GM12872 (cell line): ENCODE measurements at regions not wholly inside any gene's neighbourhood (a gene's known extent, or its start where the extent isn't known, plus 50 kb on each side); places are given as distances from the start of the nearest gene placed in this dataset.
A peak's percentile ranks its signal among the peaks of the same experiment; 100 is the strongest.

Experiments used
- TF ChIP-seq, protein P1 (sequence below): IDR thresholded peaks from 3 replicates; pipeline ENCODE4 v1.5.1; 2011; ENCODE audit warnings: low read depth, mild to moderate bottlenecking, low read length, moderate library complexity; ENCODE audit not compliant: insufficient read depth

DNA sequence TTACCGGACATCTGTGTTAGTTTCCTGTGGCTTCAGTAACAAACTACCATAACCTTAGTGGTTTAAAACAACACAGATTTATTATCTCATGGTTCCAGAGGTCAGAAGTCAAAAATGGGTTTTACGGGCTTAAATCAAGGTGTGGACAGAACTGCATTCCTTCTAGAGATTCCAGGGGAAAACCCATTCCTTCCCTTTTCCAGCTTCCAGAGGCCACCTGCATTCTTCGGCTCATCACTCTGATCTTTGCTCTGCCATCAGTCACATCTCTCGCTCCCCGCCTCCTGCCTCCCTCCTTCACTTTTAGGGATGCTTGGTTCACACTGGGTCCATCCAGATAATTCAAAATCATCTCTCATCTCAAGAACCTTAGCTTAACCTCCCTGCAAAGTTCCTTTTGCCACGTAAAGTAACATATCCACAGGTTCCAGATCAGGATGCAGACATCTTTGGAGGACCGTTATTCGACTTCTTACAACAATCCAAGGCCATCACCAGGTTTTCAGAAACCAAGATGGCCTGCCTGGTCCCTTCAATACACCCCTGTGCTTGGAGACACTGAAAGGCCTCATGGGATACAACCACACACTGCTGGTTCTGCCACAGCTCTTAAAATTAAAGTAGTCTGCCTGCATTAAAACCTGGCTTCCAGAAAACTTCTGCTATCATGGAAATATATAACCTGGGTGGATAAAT is 225.9 kb upstream of the MYO3A start:
- TF ChIP-seq, protein P1, sequence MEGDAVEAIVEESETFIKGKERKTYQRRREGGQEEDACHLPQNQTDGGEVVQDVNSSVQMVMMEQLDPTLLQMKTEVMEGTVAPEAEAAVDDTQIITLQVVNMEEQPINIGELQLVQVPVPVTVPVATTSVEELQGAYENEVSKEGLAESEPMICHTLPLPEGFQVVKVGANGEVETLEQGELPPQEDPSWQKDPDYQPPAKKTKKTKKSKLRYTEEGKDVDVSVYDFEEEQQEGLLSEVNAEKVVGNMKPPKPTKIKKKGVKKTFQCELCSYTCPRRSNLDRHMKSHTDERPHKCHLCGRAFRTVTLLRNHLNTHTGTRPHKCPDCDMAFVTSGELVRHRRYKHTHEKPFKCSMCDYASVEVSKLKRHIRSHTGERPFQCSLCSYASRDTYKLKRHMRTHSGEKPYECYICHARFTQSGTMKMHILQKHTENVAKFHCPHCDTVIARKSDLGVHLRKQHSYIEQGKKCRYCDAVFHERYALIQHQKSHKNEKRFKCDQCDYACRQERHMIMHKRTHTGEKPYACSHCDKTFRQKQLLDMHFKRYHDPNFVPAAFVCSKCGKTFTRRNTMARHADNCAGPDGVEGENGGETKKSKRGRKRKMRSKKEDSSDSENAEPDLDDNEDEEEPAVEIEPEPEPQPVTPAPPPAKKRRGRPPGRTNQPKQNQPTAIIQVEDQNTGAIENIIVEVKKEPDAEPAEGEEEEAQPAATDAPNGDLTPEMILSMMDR = no peak

DNA sequence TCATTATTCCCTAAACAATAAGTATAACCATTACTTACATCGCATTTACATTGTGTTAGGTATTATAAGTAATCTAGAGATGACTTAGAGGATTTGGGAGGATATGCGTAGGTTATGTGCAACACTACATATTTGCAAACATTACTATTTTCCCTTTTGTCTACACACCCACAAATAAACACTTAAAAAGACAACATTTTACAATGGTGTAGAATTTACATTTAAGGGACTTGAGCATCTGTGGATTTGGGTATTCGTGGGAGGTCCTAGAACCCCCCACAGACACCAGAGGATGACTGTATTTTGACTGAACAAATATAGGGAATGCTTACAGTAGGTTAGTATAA is 220.2 kb upstream of the MYO3A start:
- TF ChIP-seq, protein P1 = no peak

DNA sequence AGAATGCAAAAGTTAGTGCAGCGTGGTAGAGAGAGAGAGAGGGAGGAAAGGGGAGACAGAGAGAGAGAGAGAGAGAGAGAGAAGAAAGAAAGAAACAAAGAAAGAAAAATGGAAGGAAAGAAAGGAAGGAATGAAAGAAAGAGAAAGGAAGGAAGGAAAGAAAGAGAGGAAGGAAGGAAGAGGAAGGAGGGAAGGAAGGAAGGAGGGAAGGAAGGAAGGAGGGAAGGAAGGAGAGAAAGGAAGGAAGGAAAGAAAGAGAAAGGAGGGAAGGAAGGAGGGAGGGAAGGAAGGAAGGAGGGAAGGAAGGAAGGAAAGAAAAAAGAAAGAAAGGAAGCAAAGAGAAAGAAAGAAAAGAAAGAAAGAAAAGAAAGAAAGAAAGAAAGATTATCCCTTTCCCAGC is 209.8 kb upstream of the MYO3A start:
- TF ChIP-seq, protein P1 = no peak

DNA sequence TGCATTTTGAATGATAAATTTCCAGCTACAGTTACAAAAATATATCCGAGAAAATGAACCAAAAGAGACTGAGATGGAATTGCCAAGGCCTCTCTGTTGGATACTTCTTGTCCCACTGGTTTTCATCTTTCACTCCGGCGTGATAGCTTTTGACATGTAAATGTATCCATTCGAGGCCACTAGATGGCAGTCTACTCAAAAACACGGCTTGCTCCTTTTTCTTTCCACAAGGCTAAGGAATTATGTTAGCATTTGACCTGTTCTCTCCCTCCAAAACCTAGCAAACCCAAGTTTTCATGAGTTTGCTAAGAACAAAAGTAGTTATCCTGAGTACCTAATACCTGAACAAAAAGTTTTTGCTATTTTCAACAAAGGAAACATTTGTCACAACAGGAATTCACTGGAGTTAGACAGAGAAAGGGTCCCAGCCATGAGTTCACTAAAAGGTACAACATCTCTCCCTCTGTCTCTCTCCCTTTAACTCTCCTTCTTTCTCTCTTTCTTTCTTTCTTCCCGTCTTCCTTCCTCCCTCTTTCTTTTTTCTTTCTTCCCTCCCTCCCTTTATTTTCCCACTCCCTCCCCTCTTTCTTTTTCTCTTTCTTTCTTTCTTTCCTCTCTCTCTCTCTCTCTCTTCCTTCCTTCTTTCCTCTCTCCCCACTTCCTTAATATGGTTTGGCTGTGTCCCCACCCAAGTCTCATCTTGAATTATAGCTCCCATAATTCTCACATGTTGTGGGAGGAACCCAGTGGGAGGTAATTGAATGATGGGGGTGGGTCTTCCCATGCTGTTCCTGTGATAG is 207.9 kb upstream of the MYO3A start:
- TF ChIP-seq, protein P1 = peak; percentile 68

DNA sequence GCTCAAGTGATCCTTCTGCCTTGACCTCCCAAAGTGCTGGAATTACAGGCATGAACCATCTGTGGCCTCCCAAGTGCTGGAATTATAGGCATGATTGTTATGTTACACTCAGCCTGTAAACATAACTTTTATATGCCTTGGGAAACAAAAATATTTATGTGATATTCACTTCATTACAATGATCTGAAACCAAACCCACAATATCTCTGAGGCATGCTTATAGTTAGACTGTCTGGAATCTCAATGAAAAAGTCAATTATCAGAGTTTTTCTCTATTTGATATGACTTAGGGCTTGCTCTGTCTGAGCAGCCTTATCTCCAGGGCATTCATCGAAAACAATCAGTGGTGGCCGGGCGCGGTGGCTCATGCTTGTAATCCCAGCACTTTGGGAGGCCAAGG is 195.3 kb upstream of the MYO3A start:
- TF ChIP-seq, protein P1 = no peak

DNA sequence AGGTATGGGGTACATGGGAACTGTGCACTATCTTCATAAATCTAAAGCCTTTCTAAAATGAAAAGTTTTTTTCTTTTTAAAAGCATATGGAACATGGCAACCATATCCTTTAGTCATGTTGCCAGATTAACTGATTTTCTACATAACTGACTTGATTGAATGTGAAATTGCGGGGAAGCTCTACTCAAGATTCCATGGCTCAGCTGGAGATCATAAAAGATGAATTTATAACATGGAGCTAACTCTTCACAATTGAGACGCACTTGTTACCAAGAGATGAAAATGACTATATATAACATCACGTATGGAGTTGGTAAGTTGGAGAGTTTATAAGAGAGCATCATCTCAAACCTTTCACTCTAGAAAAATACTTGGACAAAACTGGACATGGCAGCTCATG is 190.2 kb upstream of the MYO3A start:
- TF ChIP-seq, protein P1 = no peak

DNA sequence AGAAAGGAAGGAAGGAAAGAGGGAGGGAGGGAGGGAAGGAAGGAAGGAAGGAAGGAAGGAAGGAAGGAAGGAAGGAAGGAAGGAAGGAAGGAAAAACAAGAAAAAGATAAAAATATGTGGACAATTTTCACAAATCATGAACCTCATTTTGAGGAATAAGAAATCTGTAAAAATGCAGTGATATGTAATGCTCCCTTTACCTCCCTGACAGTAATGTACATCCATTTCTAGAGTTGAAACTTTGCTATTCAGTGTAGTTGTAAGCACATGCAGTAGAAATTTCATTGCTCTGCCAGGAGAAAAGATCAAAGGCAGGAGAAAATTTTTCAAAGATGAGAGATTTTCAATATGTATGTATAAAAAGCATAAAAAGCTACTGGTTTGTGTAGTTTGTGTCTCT is 189.5 kb upstream of the MYO3A start:
- TF ChIP-seq, protein P1 = no peak
